ENCODE measurements at regions not wholly inside any gene's neighbourhood (a gene's known extent, or its start where the extent isn't known, plus 50 kb on each side); places are given as distances from the start of the nearest gene placed in this dataset.

GRCh38 chr1:181430015-181430885, 53.1 kb upstream of the CACNA1E start:
- DNase-seq (ENCODE audit: low spot score): no peak

Measured in LoVo (cell line).